ENCODE measurements at regions not wholly inside any gene's neighbourhood (a gene's known extent, or its start where the extent isn't known, plus 50 kb on each side); places are given as distances from the start of the nearest gene placed in this dataset.

DNA sequence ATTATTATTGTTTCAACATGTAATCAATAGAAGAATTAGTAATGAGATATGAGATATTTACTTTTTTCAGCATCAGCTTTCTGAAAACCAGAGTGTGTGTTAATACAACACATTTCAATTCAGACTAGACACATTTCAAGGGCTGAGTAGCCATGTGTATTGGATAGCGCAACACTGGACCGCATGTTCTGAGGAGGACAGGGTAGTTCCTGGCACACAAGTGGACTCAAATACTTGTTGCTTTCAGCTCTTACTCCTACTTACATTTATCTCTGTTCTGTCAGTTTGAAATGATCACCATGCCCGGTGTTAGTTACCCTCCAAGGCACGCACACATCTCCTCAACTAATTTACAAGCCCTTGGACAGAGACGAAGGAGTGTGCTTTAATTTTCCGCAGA, 126.6 kb downstream of the SLC24A2 start:
- H3K4me3 ChIP-seq (ENCODE audit: low read depth, low read length), result no peak overlapping the region
- TF ChIP-seq, protein P1, sequence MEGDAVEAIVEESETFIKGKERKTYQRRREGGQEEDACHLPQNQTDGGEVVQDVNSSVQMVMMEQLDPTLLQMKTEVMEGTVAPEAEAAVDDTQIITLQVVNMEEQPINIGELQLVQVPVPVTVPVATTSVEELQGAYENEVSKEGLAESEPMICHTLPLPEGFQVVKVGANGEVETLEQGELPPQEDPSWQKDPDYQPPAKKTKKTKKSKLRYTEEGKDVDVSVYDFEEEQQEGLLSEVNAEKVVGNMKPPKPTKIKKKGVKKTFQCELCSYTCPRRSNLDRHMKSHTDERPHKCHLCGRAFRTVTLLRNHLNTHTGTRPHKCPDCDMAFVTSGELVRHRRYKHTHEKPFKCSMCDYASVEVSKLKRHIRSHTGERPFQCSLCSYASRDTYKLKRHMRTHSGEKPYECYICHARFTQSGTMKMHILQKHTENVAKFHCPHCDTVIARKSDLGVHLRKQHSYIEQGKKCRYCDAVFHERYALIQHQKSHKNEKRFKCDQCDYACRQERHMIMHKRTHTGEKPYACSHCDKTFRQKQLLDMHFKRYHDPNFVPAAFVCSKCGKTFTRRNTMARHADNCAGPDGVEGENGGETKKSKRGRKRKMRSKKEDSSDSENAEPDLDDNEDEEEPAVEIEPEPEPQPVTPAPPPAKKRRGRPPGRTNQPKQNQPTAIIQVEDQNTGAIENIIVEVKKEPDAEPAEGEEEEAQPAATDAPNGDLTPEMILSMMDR (IDR thresholded peaks at IDR 0.05; ENCODE audit: insufficient read depth, low read depth, low read length, missing control alignments), result no peak
- no peak for DNase-seq (ENCODE audit: low read depth)

DNA sequence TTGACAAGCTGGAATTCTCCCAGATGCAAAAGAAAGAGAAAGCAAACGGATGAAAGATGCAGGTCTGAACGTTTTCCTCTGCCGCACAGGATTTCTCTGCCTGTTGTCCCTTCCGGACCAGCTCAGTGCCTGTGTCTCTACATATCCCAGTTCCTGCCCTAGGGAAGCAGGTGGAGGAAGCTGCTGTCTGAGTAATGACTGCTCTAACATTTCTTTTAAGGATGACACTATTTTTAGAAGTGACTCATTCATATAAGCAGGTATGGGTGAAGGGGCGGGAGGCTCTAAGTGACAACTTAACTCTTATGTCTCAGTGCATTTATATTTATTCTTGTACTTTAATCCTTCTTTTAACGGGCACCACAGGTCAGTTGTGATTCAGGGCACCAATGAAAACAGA, 128.8 kb downstream of the SLC24A2 start:
- TF ChIP-seq, protein P1 (IDR thresholded peaks at IDR 0.05; ENCODE audit: insufficient read depth, low read depth, low read length, missing control alignments), result no peak

DNA sequence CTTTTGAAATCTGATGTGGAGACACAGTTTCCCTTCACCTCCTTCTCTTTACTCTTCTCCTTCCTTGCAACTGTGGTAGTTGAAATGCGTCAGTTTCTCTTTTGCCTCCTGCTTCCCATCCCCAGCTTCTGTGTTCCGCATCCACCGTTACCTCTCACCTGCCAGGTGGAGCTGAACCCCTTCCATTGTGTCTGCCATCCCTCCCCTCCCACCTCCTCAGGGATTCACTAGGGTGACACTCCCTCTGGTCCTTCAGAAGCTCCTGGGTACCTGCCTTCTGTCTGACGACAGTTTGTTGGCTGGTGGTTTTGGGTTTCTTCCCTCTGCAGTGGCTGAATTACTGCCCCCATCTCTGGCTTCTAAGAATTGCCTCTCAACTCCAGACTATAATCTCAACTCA, 132.1 kb downstream of the SLC24A2 start:
- TF ChIP-seq, protein P1 (IDR thresholded peaks at IDR 0.05; ENCODE audit: insufficient read depth, low read depth, low read length, missing control alignments), result no peak
- no peak overlapping the region for H3K4me3 ChIP-seq (ENCODE audit: low read depth, low read length)
- no peak for DNase-seq (ENCODE audit: low read depth)

More for the DNA sequence above, 128.8 kb downstream of the SLC24A2 start:
- H3K4me3 ChIP-seq (ENCODE audit: low read depth, low read length), result no peak overlapping the region
- DNase-seq (ENCODE audit: low read depth), result no peak

DNA sequence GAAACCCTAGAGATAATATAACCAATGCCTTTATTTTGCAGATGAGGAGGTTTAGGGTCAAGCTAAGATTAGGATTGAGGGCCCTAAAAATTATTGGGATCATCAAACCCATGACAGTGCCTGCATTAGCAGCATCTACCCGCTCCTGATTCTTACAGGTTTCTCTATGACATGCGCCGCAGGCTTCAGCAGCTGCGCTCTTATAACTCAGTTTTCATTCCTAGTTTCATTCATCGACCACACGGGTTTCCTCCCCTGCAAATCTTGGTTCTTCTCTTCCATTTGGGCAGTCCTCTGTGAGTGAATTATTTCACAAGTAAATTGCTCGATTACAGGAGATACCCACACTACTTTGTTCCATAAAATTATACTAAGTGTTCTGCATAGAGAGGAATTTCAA, 137.2 kb downstream of the SLC24A2 start:
- no peak overlapping the region for H3K4me3 ChIP-seq (ENCODE audit: low read depth, low read length)
- DNase-seq (ENCODE audit: low read depth), result no peak
- TF ChIP-seq, protein P1 (IDR thresholded peaks at IDR 0.05; ENCODE audit: insufficient read depth, low read depth, low read length, missing control alignments), result no peak

DNA sequence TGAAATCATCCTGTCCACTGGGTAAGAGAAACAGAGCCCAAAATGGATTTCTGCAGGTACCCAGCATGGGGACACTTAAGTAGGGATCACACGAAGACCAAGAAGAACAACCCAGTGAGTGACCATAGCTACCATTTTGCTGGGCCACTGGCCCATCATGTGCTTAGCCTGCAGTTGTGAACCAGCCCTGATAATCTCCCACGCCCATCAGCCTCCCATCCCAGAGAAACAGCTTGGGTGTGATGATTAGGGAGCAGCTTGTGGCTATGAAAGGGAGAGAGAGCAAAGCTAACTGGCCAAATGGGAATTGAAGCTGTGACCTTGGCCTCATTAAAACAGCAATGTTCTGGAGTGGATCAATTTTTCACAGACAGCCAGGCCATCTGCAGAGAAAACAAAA, 138.5 kb downstream of the SLC24A2 start:
- no peak for DNase-seq (ENCODE audit: low read depth)
- no peak overlapping the region for H3K4me3 ChIP-seq (ENCODE audit: low read depth, low read length)
- TF ChIP-seq, protein P1 (IDR thresholded peaks at IDR 0.05; ENCODE audit: insufficient read depth, low read depth, low read length, missing control alignments), result no peak

DNA sequence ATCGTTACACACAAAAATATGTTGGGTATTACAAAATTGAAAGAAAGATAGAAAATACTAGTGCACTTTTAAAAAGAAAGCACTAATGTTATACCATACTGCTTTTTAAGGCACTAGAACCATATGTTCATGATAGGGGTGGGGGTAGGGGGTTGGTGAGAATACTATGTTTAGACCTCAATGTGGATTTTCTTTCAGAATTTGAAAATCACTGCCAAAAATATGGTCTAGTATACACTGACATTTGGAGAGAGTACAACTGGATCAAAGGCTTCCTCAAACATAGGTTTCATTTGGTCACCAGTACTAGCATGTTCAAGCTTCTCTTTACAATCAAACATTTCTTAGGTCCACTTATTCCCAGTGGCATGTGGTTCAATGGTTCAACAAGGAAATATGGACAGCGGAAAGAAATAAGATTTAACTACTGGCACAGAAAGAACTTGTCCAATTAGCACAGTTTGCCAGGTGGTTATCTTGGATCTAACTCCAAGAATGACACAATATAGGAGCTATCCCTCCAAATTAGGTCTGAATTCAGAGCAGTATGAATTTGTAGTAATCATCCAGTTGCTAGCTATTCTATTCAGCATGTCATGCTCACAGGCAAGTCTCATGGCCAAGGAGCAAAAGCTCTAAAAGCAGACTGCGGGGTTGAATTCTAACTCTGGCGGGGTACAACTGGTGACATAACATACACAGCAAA, 139.3 kb downstream of the SLC24A2 start:
- no peak for DNase-seq (ENCODE audit: low read depth)
- H3K4me3 ChIP-seq (ENCODE audit: low read depth, low read length), result no peak overlapping the region
- TF ChIP-seq, protein P1 (IDR thresholded peaks at IDR 0.05; ENCODE audit: insufficient read depth, low read depth, low read length, missing control alignments), result no peak

DNA sequence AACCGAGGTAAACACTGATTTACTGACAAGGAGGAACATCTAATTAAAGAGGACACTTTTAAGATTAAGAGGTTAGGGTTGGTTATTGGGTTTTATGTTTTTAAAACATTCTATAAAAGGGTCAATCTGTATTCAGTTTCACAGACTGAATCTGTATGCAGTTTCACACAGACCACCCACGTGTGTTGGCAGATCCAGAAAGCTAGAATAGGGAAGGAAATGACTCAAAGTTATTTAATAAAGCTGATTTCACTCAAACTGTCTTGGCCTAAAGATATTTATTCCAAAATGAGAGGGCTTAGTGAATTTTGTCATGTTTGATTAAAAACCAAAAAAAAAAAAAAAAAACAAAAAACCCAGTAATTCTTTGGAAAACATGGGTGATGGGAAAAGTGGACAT, 140.2 kb downstream of the SLC24A2 start:
- TF ChIP-seq, protein P1 (IDR thresholded peaks at IDR 0.05; ENCODE audit: insufficient read depth, low read depth, low read length, missing control alignments), result no peak
- H3K4me3 ChIP-seq (ENCODE audit: low read depth, low read length), result no peak overlapping the region
- DNase-seq (ENCODE audit: low read depth), result no peak

All from GM12865 (cell line).